ENCODE measurements at regions not wholly inside any gene's neighbourhood (a gene's known extent, or its start where the extent isn't known, plus 50 kb on each side); places are given as distances from the start of the nearest gene placed in this dataset.

DNA sequence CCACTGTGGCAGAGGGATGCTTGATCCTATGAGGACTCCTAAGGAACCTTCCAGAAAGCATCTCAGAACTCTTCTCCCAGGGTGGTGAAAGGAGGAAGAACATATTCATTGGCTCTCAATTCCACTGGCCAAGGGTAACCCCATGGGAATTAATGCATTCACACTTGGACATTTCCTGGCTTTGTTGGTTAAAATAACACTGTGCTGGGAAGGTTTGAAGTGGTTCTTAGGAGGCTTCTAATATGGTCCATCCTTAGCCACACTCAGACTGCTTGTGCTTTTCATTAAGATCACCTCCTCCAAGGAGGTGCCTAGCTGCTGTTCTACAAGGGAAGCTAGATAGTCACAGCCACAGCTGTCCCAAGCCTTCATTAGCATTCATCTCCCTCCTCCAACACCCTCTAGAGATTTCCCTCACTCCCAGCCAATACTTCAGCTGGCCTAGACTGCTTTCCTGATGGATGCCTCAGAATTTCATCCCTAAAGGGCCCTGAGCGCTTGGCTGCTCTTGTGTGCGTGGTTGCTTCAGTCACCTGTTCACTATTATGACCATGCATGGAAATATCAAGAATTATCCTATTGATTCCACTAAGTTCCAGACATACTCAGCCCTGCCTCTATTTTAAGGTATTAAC, 544.4 kb downstream of the PLPP3 start:
- TF ChIP-seq, protein P1, sequence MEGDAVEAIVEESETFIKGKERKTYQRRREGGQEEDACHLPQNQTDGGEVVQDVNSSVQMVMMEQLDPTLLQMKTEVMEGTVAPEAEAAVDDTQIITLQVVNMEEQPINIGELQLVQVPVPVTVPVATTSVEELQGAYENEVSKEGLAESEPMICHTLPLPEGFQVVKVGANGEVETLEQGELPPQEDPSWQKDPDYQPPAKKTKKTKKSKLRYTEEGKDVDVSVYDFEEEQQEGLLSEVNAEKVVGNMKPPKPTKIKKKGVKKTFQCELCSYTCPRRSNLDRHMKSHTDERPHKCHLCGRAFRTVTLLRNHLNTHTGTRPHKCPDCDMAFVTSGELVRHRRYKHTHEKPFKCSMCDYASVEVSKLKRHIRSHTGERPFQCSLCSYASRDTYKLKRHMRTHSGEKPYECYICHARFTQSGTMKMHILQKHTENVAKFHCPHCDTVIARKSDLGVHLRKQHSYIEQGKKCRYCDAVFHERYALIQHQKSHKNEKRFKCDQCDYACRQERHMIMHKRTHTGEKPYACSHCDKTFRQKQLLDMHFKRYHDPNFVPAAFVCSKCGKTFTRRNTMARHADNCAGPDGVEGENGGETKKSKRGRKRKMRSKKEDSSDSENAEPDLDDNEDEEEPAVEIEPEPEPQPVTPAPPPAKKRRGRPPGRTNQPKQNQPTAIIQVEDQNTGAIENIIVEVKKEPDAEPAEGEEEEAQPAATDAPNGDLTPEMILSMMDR (conservative IDR thresholded peaks at IDR 0.05 in 1 of 2, IDR thresholded peaks at IDR 0.05 in 1 of 2; ENCODE audit: extremely low read depth in 1 of 2, insufficient read depth in 1 of 2, low read depth in 1 of 2, low read length in 2 of 2), result no peak
- no peak for TF ChIP-seq EZH2 (IDR thresholded peaks at IDR 0.05; ENCODE audit: borderline replicate concordance, low read length)

Data from mammary epithelial cell (primary cell).